Activated naive CD8-positive, alpha-beta T cell treated with anti-CD3 and anti-CD28 coated beads, Interleukin-2, amount 10 ng/mL, durations not matched to agents 7 days and 5 days (primary cell): ENCODE measurements at regions not wholly inside any gene's neighbourhood (a gene's known extent, or its start where the extent isn't known, plus 50 kb on each side); places are given as distances from the start of the nearest gene placed in this dataset.
"Not testable (repeated sequence)": the region's sequence is repeated elsewhere in the genome, so short reads cannot be mapped to it uniquely, and the experiment has no call there.

Experiments used
- ATAC-seq: fragments of 150-1000 bp; cut with Tn5 transposase; one replicate; pipeline ENCODE4 v1.10.0; 2021; ENCODE audit warnings: low read depth, moderate library complexity
- POLR2A ChIA-PET: fragments of 350-600 bp; sonication (Branson Sonifier 250); formaldehyde crosslinking; loops from one replicate; lab custom pipeline; 2021; ENCODE audit warnings: antibody characterized with exemption; lab: Charles Lee
- DNase-seq: peaks from one replicate; pipeline ENCODE4 v3.0.0; 2021
- H3K27ac Mint-ChIP-seq: one replicate; pipeline ENCODE4 v1.8.0; 2022; ENCODE audit warnings: mild to moderate bottlenecking, mixed read lengths
- H3K27me3 Mint-ChIP-seq: one replicate; pipeline ENCODE4 v1.8.0; 2022; ENCODE audit warnings: mild to moderate bottlenecking, moderate library complexity, mixed read lengths
- H3K36me3 Mint-ChIP-seq: one replicate; pipeline ENCODE4 v1.8.0; 2021; ENCODE audit warnings: mild to moderate bottlenecking, mixed read lengths
- H3K4me1 Mint-ChIP-seq: one replicate; pipeline ENCODE4 v1.8.0; 2021; ENCODE audit warnings: mixed read lengths
- H3K4me3 Mint-ChIP-seq: one replicate; pipeline ENCODE4 v1.8.0; 2022; ENCODE audit warnings: mild to moderate bottlenecking, moderate library complexity, mixed read lengths
- H3K9me3 Mint-ChIP-seq: one replicate; pipeline ENCODE4 v1.8.0; 2021; ENCODE audit warnings: mixed read lengths

DNA sequence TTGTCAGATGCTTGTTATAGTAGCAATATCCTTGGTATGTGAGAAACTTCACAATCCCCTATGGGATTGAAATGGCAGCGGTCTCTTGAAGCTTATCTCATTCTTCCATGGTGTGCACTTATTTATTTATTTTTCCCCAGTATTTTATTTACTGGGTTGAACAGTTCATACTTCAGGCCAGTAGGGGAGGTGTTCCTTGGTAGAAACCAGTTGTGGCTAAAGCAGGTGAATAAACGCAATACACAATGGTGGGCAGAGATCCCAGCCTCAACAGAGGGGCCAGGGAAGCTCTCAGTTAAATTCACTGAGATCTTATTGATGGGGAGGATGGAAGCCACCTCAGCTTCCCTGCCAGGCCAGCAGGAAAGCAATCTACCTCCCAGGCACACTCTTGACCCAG is 93.7 kb upstream of the SRD5A2 start:
- Mint-ChIP-seq H3K36me3 (no peaks in the 10 kb centered on the region), H3K4me1 (no peaks in the 10 kb centered on the region), H3K9me3 (peaks cover 3% of the 10 kb centered on the region), H3K27ac (no peak overlapping the region), H3K27me3 (peaks cover 8% of the 10 kb centered on the region), H3K4me3 (no peak overlapping the region)
- ATAC-seq (no peak), DNase-seq (no peak)
- POLR2A ChIA-PET: no interaction called here

GRCh38 chr2:31666878-31667277 is 86.1 kb upstream of the SRD5A2 start:
- Mint-ChIP-seq H3K27ac (no peak overlapping the region), H3K9me3 (peaks cover 2% of the 10 kb centered on the region), H3K27me3 (peaks cover 10% of the 10 kb centered on the region), H3K4me1 (no peaks in the 10 kb centered on the region), H3K4me3 (no peak overlapping the region), H3K36me3 (no peaks in the 10 kb centered on the region)
- ATAC-seq (no peak), DNase-seq (no peak)
- POLR2A ChIA-PET: no interaction called here

- H3K4me1 Mint-ChIP-seq: no peaks in the 10 kb centered on the region
- no peak overlapping the region for H3K4me3 Mint-ChIP-seq
- DNase-seq (no peak), ATAC-seq (no peak)
- no peak overlapping the region for H3K27ac Mint-ChIP-seq
- no peaks in the 10 kb centered on the region for H3K36me3 Mint-ChIP-seq
- peaks cover 7% of the 10 kb centered on the region for H3K27me3 Mint-ChIP-seq
- peaks cover 2% of the 10 kb centered on the region for H3K9me3 Mint-ChIP-seq
- POLR2A ChIA-PET: no interaction called here
Observed at GRCh38 chr2:31664949-31665724, 84.4 kb upstream of the SRD5A2 start.

- H3K9me3 Mint-ChIP-seq: peaks cover 2% of the 10 kb centered on the region
- peaks cover 16% of the 10 kb centered on the region for H3K27me3 Mint-ChIP-seq
- H3K4me3 Mint-ChIP-seq: no peak overlapping the region
- DNase-seq: no peak
- no peak overlapping the region for H3K27ac Mint-ChIP-seq
- no peak for ATAC-seq
- H3K4me1 Mint-ChIP-seq: peaks cover 2% of the 10 kb centered on the region
- no peaks in the 10 kb centered on the region for H3K36me3 Mint-ChIP-seq
- POLR2A ChIA-PET: no interaction called here
Observed at GRCh38 chr2:31660812-31661335, 80.1 kb upstream of the SRD5A2 start.

DNA sequence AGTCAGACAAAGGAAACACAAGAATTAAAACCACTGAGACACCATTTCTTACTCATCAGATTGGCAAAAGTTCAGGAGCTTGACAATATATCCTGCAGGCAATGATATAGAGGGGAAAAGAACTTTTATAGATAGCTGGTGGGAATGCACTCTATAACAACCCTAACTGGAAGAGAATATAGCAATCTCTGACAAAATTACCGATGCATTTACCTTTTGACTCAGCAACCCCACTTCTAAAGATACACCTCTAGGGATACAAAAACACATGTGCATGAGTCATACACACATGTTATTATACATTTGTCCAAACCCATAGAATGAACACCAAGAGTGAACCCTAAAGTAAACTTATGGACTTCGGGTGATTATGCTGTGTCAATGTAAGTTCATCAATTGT is 79.4 kb upstream of the SRD5A2 start:
- Mint-ChIP-seq H3K4me3 (no peak overlapping the region), H3K27ac (no peak overlapping the region), H3K27me3 (peaks cover 16% of the 10 kb centered on the region), H3K9me3 (peaks cover 2% of the 10 kb centered on the region), H3K4me1 (peaks cover 2% of the 10 kb centered on the region), H3K36me3 (no peaks in the 10 kb centered on the region)
- ATAC-seq: no peak
- POLR2A ChIA-PET: no interaction called here
- no peak for DNase-seq

DNA sequence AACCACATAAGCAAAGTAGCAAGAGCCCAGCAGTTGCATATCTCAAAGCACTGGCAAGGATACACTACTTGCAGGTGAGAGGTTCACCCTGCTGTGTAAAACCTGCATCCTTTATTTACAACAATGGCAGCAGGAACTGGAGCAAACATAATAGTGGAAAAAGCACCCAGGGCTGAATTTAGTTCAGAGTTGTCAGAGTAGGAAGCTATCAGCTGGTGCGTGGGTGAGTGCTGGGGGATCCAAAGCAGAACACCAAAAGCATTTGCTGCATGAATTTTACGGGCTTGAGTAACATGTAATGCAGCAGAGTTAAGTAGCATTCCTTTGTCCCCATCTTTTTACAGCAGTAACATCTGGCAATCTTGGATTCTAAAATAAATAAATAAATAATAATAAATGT is 73.5 kb upstream of the SRD5A2 start:
- DNase-seq (no peak), ATAC-seq (no peak)
- H3K9me3 Mint-ChIP-seq: no peaks in the 10 kb centered on the region
- POLR2A ChIA-PET: no interaction called here
- H3K36me3 Mint-ChIP-seq: no peaks in the 10 kb centered on the region
- H3K4me1 Mint-ChIP-seq: peaks cover under 1% of the 10 kb centered on the region
- H3K27me3 Mint-ChIP-seq: peaks cover 14% of the 10 kb centered on the region
- no peak overlapping the region for H3K4me3 Mint-ChIP-seq
- H3K27ac Mint-ChIP-seq: no peak overlapping the region

- POLR2A ChIA-PET: no interaction called here
- Mint-ChIP-seq H3K9me3 (no peaks in the 10 kb centered on the region), H3K27me3 (peaks cover 12% of the 10 kb centered on the region), H3K4me1 (no peaks in the 10 kb centered on the region), H3K4me3 (no peak overlapping the region), H3K27ac (no peak overlapping the region), H3K36me3 (no peaks in the 10 kb centered on the region)
- ATAC-seq: no peak
- DNase-seq: no peak
Observed at GRCh38 chr2:31651736-31652135, 71.0 kb upstream of the SRD5A2 start.

DNA sequence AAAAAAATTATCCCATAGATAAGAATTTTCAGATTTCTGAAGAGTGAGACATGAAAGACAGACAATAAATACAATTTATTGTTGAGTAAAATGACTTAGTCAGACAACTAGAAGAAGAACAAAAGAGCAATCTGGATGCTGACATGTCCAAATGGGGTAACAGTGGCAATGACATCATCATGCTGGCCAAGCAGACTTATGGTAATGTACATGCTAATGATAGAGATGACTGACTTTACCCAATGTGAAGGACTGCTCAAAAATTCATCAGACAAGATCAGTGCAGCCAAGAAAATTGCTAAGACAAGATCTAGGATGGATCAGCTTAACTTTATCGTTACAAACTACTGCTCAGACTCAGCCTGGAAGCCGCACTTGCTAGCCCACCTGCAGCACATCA is 70.5 kb upstream of the SRD5A2 start:
- Mint-ChIP-seq H3K4me1 (no peaks in the 10 kb centered on the region), H3K27me3 (peaks cover 12% of the 10 kb centered on the region), H3K4me3 (no peak overlapping the region), H3K9me3 (no peaks in the 10 kb centered on the region), H3K27ac (no peak overlapping the region), H3K36me3 (no peaks in the 10 kb centered on the region)
- DNase-seq: no peak
- no peak for ATAC-seq
- POLR2A ChIA-PET: no interaction called here

GRCh38 chr2:31644551-31644950 is 63.8 kb upstream of the SRD5A2 start:
- POLR2A ChIA-PET: no interaction called here
- no peak overlapping the region for H3K4me3 Mint-ChIP-seq
- H3K36me3 Mint-ChIP-seq: no peaks in the 10 kb centered on the region
- H3K4me1 Mint-ChIP-seq: no peaks in the 10 kb centered on the region
- DNase-seq (no peak), ATAC-seq (no peak)
- no peaks in the 10 kb centered on the region for H3K9me3 Mint-ChIP-seq
- no peak overlapping the region for H3K27ac Mint-ChIP-seq
- peaks cover 13% of the 10 kb centered on the region for H3K27me3 Mint-ChIP-seq

DNA sequence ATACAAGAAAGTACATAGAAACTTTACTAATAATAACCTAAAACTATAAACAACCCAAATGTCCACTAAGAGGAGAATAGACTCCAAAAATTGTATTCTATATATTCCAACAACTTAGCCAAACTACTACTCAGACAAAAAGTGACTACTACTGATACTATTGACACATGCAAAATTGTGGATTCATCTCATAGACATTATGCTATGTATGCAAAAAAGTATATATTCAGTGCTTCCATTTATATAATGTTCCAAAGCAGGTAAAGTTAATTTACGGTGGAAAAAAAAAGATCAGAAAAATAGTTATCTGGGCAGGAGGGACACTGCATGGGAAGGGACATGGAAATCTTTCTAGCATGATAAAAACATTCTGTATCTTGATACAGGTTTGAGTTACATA is 62.0 kb upstream of the SRD5A2 start:
- DNase-seq (no peak), ATAC-seq (no peak)
- Mint-ChIP-seq H3K4me1 (no peaks in the 10 kb centered on the region), H3K27ac (no peak overlapping the region), H3K27me3 (peaks cover 12% of the 10 kb centered on the region), H3K9me3 (no peaks in the 10 kb centered on the region), H3K4me3 (no peak overlapping the region), H3K36me3 (no peaks in the 10 kb centered on the region)
- POLR2A ChIA-PET: no interaction called here

DNA sequence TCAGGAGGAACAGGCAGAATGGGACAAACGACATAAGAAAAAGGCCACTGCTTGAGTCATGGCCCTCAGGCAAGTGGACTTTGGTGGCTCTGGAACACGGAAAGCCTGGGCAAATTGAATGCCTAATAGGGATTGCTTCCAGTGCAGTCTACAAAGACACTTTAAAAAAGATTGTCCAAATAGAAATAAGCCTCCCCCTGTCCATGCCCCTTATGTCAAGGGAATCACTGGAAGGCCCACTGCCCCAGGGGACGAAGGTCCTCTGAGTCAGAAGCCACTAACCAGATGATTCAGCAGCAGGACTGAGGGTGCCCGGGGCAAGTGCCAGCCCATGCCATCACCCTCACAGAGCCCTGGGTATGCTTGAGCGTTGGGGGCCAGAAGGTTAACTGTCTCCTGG is 51.5 kb upstream of the SRD5A2 start:
- ATAC-seq, H3K27me3 Mint-ChIP-seq, DNase-seq, H3K4me1 Mint-ChIP-seq, H3K36me3 Mint-ChIP-seq, POLR2A ChIA-PET, H3K27ac Mint-ChIP-seq, H3K4me3 Mint-ChIP-seq: not testable (repeated sequence)
- H3K9me3 Mint-ChIP-seq: peaks cover 11% of the 10 kb centered on the region
